Renal cortical epithelial cell (primary cell): ENCODE measurements at regions not wholly inside any gene's neighbourhood (a gene's known extent, or its start where the extent isn't known, plus 50 kb on each side); places are given as distances from the start of the nearest gene placed in this dataset.
A peak's percentile ranks its signal among the peaks of the same experiment; 100 is the strongest.
"Not testable (repeated sequence)": the region's sequence is repeated elsewhere in the genome, so short reads cannot be mapped to it uniquely, and the experiment has no call there.

Experiments
- DNase-seq: peaks from one replicate; pipeline ENCODE4 v3.0.0-alpha.2; 2011; ENCODE audit warnings: low read depth

DNA sequence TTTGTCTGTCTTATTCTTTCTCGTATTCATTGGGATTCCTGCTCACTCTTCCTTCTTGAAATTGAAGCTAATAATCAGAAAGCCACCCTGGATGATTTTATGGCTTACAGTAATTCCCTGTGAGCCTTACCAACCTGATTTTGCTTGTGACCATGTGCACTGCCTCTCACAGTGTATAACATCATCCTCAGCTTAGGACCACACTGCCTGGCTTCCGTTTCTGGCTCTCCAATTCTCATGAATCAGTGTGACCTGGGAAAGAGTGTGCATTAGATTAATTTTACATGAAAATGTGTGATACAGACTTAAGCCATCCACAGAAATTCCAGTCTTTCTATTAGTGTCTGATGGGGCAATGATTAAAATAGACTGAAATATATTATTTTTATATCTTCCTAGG lies 126.8 kb upstream of the DMRT1 start:
- DNase-seq: no peak

GRCh38 chr9:715300-715699 lies 126.2 kb upstream of the DMRT1 start:
- DNase-seq: no peak

DNA sequence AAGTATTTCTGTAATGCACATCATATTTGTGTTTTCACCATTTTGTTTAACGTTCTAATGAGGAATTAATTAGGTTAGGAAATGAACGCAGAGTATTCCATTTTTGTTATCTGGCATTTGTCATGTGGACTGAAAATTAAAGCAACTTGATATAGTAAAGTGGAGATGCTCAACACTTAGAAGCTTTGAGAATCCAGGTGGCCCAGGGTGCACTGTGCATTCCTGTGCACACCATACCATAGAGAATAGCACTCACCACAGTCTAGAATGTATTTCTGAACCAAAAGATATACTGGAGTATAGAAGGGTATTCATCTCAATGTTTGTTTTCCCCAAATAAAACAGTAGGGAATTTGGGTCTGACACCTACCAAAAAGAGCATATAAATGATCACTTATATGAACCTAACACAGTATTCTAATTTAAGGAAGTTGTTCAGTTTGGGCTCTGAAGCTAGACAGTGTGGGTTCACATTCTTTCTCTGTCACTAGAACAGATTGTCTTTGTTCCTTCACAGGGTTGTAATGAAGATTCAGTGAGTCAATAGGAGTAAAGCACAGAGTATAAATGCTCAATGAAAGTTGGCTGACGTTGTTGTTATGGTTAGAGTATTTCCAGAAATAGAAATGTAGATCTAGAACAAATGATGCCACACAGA lies 125.6 kb upstream of the DMRT1 start:
- no peak for DNase-seq

- no peak for DNase-seq
Measured at GRCh38 chr9:717722-718121, 123.8 kb upstream of the DMRT1 start.

DNA sequence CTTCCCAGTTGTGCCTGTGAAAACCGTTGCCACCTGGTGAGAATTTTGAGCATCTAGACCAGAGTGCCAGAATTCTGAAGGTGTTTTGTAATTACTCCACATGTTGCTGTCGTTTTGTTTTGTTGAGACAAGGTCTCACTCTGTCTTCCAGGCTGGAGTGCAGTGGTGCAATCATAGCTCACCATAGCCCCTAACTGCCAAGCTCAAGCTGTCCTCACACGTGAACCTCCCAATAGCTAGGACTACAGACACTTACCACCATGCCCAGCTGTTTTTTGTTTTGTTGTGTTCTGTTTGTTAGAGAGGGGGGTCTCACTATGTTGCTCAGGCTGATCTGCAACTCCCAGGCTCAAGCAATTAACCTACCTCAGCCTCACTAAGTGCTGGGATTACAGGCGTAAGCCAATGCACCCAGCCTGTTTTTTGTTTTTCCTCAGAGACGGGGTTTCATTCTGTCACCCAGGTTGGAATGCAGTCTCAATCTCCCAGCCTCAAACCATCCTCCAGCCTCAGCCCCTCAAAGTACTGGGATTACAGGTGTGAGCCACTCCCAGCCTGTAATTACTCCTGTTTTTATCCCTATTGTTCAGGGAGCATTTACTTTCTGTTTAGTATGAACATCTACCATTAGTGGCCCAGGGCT lies 121.1 kb upstream of the DMRT1 start:
- no peak for DNase-seq

DNA sequence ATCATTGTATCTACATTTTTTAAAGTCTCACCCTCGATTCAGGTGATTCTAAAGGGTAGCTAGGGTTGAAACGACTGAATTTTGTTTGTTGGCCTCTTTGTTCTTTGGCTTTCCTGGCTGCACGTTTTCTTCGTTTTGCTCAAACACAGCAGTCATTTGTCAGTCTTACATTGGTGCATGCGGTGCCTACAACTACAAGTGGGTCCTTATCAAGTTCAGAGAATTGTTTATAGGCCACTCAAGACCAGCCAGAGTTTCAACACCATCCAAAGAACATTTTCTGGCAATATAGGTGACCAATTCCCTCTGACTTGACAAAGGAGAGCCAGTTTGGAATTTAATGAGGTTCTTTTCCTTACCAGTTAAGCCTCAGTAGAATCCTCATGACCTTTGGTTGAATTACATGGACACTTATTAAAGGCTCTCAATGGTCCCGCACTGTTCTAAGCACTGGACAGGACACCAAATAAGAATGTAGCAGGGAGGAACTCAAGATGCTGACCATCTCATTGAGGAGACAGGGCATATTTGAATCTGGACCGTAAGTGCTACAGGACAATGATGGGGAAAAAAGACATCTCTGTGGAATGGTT lies 119.0 kb upstream of the DMRT1 start:
- DNase-seq: no peak

DNA sequence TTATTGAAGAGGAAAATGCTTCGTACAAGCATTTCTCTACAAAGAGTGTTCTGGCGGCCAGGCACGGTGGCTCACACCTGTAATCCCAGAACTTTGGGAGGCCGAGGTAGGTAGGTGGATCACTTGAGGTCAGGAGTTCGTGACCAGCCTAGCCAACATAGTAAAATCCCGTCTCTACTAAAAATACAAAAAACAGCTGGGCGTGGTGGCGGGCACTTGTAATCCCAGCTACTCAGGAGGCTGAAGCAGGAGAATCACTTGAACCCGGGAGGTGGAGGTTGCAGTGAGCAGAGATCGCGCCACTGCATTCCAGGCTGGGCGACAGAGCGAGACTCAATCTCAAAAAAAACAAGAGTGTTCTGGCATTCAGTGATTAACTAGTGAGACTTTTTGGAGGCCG lies 117.0 kb upstream of the DMRT1 start:
- DNase-seq: not testable (repeated sequence)

DNA sequence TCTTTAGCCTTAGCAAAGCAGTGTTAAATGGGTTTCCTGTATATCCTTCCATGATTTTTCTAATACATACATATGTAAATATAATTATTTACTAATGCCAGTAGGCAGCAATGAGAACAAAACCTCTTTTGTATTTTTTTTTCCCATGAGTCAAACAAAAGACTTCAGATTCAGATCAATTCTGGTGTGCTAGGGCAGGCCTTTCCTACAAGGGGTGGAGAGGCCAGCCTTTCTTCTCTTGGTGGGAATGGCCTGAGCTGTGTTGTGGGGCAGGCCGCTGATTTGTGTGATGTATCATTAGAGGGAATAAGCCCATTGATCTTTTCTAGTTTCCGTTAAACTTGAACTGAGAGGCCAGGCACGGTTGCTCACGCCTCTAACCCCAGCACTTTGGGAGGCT lies 115.5 kb upstream of the DMRT1 start:
- no peak for DNase-seq

DNA sequence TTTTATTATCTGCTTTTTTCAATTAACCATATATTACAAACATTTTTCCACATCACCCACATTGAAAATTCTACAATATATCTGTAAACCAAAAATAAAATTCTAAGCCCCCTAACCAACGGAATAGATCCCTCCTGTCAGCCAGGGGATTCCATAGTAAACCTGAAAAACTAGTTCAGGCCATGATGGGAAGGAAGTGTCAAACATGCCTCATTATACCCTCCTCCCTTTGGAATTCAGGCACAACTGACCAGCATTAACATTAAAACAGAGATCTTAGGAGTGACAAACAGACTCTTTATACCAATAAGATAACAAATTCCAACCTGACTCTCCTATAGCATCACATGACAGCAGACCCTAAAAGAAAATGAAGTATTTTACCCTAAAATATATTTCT lies 113.7 kb upstream of the DMRT1 start:
- no peak for DNase-seq

DNA sequence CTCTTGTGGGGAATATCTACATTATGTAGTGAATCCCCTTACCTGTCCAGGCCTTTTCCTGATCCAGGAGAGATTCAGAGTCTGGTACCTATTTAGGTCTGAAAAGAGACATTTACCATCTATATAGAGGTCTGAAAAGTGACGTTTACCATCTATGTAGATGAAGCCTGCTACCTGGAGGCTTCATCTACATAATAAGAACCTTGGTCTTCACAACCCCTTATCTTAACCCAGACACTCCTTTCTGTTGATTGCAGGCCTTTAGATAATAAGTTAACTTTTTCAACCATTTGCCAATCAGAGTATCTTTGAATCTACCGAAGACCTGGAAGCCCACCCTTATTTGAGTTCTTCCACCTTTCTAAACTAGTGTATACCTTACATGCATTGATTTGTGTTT lies 113.0 kb upstream of the DMRT1 start:
- no peak for DNase-seq

DNA sequence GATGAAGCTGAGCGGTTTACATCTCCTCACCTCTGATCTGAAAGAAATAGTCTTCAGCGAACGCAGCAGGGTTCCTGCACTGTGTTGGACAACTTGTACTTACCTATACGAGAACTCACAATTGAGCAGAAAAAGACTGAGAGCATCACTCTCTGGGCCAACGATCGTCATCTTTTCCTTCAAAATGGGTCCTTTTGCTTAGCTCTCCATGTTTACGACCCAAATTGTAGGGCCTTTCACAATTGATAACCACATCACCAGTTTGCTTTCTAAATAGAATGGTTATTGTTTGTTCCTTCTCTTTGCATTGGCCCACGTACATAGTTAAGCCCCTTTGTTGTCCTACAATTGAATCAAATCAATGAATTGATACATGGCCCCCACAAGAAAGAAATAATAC lies 110.0 kb upstream of the DMRT1 start:
- DNase-seq: no peak

DNA sequence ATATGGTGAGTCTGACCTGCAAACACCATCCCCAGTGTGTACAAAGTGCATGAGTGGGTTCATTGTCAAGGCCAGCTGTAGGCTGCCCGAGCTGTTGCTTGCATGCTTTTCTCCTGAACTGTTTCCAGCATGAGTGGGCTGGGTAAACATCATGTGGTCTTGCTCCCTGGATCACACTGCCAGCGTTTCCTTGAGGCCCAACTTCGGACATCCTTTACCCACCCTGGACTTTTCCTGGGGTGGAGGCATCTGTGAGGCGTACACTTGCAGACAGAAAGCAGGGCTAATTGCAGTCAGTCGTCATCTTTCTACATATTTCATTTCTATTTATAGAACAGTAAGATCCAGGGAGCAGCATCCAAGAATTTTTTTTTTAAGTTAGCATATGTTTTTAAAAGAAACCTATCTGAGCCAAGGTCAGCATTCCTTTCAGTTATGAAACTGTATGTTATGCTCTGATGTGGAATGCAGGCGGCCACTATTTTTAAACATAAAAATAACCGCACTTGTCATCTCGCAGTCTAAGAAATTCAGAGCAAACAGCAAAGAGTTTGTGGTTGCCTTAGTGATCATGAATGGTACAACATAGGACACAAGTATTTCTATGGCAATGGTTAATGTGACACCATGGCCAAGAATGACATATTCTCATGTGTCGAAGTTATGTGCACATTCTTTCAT lies 106.5 kb upstream of the DMRT1 start:
- no peak for DNase-seq

GRCh38 chr9:737400-738120 lies 103.9 kb upstream of the DMRT1 start:
- DNase-seq: no peak

- peak; percentile 98 for DNase-seq
Measured at GRCh38 chr9:738209-738915, 103.1 kb upstream of the DMRT1 start.

GRCh38 chr9:739362-739761 lies 102.1 kb upstream of the DMRT1 start:
- DNase-seq: no peak

DNA sequence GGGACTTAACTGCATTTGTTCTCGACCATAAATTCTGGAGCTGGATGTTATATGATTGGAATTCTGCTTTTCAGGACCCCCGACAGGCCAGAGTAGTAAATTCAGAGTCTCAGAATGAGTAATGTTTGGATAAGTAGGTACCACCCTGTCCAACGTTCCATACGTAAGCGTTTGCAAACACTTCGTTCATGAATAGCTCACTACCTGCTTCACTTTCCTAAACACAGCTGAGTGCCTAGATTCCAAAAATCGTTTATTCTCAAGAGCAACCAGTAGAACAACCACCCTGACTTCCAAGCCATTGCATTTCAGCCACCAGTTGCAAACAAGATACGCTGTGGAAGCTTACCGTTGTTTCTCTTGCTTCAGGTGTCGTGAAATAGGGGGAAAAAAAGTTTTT lies 101.3 kb upstream of the DMRT1 start:
- DNase-seq: no peak

DNA sequence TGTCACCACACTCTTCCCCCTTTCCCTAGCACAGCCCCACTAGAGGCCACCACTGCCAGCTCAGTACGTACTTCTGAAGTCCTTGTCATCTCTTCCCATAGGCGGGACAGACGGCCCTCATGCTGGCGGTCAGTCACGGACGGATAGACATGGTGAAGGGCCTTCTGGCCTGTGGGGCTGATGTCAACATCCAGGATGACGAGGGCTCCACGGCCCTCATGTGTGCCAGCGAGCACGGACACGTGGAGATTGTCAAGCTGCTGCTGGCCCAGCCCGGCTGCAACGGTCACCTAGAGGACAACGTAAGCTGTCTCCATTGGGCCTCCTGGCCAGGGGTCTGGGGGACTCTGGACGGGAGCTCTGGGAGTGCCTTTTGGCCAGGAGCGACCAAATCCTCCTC lies 99.4 kb upstream of the DMRT1 start:
- DNase-seq: no peak

- DNase-seq: no peak
Measured at GRCh38 chr9:742914-743589, 98.4 kb upstream of the DMRT1 start.

GRCh38 chr9:744046-744712 lies 97.3 kb upstream of the DMRT1 start:
- DNase-seq: no peak

GRCh38 chr9:744790-745484 lies 96.6 kb upstream of the DMRT1 start:
- no peak for DNase-seq
